ENCODE measurements at regions not wholly inside any gene's neighbourhood (a gene's known extent, or its start where the extent isn't known, plus 50 kb on each side); places are given as distances from the start of the nearest gene placed in this dataset.

DNA sequence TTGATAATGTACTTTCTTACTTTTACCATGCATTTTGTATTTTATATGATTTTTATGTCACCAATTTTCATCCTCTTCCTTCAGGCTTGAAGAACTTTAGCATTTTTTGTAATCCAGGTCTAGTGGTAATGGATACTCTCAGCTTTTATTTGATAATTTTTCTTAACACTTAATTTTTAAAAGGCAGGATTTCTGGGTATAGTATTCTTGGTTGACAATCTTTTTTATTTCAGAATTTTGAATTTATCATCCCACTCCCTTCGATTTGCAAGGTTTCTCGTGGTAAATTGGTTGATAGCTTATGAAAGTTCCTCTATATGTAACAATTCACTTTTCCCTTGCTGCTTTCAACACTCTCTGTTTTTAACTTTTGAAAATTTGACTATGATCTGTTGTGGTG is 363.7 kb downstream of the HTR7 start:
- TF ChIP-seq CTCF (IDR thresholded peaks at IDR 0.05; ENCODE audit: low read length) (no peak), EZH2 (optimal IDR thresholded peaks at IDR 0.05; ENCODE audit: low read depth, low read length) (no peak), EZH2phosphoT487 (IDR thresholded peaks at IDR 0.05; ENCODE audit: low read length) (no peak)

All from MM.1S (cell line).